Suppressor macrophage (primary cell): ENCODE measurements at regions not wholly inside any gene's neighbourhood (a gene's known extent, or its start where the extent isn't known, plus 50 kb on each side); places are given as distances from the start of the nearest gene placed in this dataset.
A peak's percentile ranks its signal among the peaks of the same experiment; 100 is the strongest.
"Not testable (repeated sequence)": the region's sequence is repeated elsewhere in the genome, so short reads cannot be mapped to it uniquely, and the experiment has no call there.

Experiments used
- DNase-seq, 4 experiments: peaks; one replicate each; pipeline ENCODE4 v3.0.0-alpha.2; 2020 to 2022

DNA sequence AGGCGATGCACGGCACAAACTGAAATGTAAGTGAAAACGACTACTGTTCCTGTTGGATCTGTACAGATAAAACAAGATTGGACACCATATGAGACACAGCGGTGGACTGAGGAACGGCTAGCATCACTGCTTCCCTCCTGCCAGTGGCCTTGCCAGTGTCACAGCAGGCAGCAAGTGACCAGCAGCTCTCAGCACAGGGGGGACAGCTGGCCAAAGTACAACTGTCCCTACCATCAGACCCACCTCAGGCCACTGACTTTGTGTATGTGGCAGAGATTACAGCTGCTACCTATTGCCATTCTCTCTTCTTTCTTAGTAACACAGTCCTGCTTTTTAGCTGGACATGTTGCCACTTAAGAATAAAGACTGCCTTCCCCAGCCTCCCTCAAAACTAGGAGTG lies 80.0 kb upstream of the SLC66A3 start:
- no peak for DNase-seq

DNA sequence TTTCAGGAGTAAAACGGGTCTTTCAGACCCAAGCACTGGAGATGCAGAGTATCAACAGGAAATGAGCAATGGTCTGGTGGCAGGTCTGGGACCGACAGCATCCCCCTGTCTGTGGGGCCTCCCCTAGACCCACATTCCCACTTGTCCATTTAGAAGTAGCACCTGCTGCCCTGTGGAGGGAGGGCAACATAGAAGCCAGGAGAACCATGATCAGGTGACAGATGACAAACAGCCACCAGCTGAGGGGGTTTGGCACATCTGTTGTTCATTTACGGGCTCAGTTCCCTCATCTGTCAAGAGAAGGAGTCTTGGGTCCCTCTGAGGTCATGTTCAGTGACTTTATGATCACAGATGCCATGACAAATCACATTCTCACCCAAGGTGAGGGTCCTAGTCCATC lies 77.9 kb upstream of the SLC66A3 start:
- no peak for DNase-seq

DNA sequence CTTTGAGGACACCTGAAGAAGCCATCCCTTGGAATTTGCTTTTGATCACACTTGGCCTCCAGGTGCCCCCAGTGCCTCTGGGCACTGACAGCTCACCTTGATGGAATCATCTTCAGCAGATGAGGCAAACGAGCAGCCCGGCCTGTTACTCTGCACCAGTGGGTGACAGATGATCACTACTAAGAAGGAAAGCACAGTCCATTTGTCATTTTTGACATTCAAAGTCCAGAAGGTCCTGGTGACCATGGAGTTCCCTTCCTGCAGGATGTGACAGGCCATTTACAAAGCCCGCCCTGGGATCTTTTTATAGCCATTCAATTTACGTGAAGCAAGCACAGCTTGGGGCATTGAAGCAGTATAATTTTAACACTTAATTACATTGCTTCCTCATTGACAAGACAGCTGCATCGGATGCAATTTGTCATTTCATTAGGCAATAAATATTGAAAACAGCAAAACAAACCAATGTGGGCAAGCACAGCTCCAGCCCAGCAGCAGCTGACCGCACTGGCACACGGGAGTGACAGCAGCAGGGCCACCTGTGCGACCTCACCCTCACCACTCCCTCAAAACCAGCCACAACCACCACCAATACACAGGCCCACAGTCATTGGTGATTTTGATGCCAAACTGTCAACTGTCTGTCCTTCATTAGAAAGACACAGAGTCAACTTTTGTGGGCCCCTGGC lies 76.0 kb upstream of the SLC66A3 start:
- DNase-seq, result no peak

DNA sequence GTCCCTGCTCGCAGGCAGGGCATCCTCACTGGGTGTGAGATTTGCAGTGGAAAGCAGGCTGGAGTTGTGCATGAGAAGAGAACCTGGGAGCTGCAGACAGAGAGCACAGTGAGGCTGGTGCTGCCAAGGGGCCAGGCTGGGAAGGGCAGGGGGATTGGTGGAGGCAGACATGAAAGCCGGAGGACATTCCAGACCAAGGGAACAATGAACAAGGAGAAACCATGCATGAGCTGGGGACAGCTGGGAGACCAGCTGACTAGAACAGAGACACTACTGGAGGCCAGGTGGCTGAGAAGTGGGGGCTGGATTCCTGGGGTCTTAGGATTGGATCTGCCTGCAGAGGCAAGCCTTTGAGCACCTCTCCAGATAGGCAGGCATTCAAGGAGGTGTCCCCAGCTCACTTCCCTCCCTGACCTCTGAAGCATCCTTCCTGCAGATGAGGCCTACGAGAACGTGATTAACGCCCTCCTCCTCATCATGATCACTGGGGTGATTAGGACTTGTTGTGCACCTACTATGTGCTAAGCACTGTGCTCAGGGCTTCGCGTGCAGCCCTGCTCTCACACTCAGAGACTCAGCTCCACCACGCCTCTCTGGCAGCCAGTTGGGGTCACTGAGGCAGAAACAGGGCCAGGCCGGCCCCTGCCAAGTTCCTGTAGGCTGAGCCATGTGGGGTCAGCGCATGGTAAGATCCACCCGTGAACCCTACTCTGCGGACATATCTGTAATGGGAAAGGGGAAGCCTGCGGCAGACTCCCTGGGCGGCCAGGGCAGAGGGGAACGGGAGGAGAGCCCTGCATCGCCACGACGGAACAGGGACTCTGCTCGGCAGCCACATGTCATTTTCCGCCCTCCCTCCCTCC lies 74.8 kb upstream of the SLC66A3 start:
- no peak for DNase-seq

DNA sequence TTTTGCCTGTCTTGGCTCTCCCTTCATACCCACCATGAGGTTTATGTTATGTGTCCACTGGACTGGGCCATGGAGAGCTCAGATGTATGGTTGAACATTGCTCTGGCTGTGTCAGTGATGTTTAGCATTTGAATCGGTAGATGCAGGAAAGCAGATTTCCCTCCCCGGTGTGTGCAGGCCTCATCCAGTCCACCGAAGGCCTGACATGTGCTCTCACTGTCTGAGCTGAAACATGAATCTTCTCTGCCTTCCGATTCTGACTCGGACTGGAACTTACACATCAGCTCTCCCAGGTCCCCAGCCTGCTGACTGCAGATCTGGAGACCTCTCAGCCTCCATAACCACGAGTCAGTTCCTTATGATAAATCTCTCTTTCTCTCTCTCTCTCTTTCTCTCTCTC lies 72.4 kb upstream of the SLC66A3 start:
- DNase-seq, result no peak

DNA sequence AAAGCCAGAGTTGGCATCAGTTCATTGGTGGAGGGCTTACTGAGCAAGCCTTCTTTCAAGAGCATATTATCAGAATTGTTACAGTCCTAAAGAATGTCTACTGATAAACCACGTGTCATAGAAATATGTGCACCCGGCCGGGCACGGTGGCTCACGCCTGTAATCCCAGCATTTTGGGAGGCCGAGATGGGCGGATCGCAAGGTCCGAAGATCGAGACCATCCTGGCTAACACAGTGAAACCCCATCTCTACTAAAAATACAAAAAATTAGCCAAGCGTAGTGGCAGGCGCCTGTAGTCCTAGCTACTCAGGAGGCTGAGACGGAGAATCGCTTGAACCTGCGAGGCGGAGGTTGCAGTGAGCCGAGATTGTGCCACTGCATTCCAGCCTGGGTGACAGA lies 66.4 kb upstream of the SLC66A3 start:
- DNase-seq, result not testable (repeated sequence)

DNA sequence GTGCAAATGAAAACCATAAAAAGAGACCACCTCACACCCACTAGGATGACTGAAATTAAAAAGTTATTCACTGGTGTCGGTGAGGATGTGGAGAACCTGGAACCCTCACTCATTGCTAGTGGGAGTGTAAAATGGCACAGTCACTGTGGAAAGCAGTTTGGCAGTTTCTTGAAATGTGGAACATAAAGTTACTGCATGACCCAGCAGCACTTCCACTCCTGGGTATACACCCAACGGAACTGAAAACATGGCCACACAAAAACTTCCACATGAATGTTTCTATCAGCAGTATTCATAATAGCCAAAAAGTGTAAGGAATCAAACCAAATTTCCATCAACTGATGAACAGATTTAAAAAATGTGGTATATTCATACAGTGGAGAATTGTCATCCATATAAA lies 65.1 kb upstream of the SLC66A3 start:
- peak in 2 of 4 experiments; percentile 6 to 8 for DNase-seq

DNA sequence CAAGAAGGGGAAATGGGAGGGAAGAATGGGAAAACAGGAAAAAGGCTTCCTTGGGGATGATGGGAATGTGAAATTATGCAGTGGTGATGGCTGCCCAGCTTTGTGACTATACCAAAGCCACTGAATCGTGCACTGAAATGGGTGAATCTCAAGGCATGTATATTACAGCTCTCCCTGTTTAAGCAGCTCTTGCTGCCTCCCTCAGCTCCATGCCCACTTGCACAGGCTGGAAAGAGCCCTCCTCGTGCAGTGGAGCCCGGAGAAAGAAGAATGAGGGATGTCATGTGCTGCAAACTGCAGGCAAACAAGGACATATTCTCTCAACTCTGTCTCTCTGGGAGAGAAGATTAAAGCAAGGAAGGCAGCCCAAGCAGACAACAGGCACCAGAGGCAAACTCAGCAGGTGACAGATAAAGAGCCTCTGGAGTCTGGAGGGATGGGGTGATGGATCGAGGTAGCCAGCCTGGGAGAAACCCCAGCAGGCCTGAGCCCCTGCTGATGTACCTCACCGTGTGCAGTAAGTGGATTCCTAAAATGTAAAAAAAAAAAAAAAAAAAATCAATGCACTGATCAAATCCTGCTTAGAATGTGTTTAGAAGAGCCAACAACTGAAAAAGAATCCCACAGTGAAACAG lies 62.4 kb upstream of the SLC66A3 start:
- no peak for DNase-seq

DNA sequence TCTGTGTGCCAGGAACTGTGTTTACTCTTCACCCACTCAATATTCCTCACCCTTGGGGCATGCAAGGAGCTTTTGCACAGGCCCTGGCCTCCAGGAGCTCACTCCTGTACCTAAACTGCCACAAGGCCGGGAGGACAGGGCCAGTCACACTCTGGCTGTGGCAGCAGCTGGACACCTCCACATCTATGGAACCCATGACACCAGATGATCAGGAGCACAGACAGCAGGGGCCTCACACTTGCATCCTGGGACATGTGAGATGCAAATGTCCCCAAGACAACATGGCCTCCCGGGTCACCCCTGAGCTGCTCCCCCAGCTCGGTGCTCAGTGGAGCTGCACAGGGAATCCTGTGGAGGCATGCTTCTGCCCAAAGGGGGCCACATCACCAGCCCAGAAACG lies 61.8 kb upstream of the SLC66A3 start:
- DNase-seq, result no peak

DNA sequence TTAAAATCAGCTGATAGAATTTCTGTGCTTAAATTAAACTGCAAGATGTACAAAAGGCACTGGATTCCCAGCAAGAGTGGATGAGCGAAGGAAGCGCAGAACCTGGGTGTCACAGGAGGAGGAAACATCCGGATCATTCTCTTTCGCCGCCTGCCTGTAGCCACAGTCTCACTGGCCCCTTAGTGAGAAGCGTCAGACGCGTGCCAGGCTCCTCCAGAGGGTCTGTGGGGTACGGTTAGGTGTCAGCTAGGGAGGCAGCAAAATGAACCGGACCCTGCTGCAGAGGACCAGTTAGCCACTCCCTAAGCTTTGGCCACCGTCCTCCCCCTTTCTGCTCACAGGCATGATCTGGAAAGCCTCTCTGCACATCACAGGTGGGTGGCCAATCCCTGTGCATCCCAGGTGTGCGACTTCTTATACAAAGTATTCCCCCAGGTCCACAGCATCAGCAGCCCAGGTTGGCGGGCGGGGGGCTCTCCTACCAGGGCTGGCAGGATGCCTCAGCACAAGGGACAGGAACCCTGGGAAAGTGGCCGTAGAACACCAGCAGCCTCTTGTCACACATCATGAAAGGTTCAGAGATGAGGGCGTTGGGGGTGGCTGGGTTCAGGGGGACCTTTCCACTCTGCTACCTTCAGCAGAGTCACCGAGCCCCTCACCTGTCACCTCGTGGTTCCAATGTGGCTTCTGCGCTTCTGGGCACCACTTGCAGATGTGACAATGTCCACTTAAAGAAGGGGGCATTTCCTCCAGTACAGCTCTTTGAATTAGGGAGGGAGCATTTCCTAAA lies 61.1 kb upstream of the SLC66A3 start:
- DNase-seq, result no peak

DNA sequence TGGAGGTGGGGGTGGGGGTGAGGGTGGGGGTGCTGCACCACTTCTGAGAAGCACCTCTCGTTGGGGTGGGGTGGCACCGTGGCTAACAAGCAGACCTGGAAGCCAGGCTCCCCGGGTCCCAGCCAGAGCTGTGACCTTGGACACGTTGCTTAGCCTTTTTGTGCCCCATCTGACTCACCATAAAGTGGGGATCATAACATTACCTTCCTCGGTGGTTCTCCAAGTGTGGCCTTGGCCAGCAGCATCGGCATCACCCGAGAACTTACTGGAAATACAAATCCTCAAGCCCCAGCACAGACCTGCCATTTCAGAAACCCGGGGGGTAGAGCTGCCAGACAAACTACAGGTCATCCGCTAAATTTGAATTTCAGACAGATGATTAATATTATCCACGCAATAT lies 58.7 kb upstream of the SLC66A3 start:
- DNase-seq, result no peak

DNA sequence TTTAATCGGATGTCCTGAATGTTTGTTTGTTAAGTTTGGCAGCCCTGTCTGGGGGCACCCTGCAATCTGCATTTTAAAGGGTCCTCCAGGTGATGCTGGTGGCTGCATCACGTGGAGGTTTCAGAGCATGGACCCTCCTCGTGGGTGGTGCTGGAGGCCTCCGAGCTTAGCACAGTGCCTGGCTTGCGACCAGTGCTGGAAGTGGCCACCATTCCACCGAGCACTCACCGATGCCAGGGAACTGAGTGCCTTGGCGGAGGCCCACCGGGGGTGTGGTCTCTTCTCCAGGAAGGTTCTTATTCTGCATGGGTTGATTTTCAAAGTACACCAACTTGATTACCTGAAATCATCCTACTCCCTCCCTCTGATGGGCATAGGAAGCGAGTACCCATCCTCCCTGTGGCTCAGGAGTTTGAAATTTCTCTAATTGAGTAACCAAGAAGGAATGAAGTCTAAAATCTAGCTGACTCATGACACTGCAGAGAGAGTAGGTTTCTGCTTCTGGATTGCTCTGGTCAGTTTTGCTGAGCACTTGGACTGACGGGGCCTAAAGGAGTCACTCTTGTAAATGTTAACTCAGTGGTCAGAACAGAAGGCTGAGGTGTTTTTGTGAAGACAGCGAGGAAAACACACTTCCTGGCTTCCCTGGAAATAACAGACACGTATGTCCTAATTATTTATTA lies 58.1 kb upstream of the SLC66A3 start:
- no peak for DNase-seq

DNA sequence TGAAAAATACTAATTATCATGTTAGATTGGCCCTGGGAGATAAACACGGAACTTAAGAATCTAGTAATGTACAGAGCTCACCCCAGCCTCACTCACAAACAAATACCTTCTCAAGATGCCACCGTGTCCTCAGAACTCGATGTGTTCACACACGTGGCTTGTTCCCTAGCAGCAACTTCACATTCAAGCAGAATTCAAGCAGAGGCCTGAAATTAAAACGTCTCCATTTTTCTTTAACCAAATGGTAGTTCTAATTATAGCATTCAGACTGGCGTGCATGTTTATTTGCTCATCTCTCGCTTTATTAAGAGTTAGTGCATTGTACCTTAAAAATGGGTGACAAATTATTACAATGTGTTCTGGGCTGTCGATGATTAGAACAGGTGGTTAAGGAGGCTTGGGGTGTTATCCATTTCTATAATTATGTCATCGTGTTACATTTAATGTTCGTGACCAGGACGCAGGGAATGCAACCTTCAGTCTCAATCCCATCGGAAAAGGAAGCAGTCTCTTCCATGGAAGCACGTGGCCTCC lies 57.3 kb upstream of the SLC66A3 start:
- no peak for DNase-seq

DNA sequence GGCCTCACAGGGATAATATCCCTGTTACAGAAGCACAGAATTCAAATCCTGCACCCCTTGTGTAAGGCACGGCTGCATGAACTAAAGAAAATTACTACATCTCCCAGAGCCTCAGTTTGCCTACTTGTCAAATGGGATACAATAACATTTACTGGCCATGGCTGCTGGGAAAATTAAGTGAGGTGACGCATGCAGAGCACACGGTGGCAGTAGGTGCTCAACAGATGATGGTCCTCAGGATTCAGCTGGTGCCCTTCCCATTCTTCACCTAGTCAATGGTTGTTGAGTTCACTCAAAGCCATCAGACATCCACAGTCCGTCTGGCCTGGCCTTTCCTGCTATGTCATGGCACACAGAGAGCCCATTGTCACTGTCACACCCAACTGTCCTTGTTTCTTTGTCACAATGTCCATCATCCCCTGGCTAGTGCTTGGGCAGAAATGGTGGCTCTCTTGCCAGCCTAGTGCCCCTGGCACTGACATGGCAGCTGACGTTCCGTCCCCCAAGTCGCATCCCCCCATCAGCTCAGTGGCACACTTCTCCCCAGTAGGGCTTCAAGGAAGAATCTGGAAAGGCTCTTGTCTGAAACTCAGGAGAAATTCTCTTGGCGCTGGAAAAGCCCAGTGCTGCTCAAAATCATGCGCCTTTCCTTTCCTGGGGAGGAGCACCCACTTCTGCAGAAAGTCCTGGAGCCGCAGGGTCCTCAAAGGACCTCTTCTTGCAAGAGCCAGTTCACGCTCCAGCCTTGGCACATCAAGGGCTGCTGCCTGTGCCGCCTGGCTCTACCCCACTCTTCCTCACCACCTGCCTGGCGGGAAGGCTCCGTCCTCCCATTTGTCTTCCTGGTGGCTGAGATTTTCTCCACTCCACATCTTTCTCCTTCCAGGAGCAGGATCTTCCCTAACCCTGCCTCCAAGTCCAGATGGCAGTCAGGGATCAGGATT lies 55.9 kb upstream of the SLC66A3 start:
- DNase-seq, result no peak

DNA sequence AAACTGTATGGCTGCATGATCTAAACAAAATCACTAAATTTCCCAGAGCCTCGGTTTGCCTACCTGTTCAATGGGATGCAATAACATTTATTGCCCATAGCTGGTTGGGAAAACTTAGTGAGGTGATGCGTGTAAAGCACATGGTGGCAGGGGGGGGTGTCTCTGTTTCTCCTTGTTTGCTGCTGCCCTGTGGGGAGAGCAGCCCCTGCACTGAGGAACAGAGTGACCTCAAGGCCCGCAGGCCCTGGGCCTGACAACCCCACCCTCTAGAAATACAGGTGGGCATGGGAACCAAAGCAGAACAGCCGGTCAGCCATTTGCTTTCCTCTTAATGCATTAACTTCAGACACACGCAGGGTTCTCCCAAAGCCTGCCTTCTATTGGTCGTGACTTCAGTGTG lies 55.1 kb upstream of the SLC66A3 start:
- no peak for DNase-seq

DNA sequence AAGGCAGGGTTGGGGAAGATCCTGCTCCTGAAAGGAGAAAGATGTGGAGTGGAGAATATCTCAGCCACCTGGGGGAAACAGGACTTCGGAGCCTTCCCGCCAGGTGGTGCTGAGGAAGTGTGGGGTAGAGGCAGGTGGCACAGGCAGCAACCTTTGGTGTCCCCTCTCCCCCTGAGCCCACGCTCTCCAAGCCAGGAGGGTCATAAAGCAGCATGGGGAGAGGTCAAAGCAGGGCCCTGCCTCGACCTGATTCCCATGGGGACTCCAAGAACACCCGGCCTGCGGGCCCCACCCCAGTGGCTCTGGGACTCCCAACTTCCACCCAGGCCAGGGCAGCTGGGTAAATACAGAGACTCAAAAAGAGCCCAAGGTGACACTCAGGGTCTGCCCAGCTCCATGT lies 54.3 kb upstream of the SLC66A3 start:
- DNase-seq, result no peak

DNA sequence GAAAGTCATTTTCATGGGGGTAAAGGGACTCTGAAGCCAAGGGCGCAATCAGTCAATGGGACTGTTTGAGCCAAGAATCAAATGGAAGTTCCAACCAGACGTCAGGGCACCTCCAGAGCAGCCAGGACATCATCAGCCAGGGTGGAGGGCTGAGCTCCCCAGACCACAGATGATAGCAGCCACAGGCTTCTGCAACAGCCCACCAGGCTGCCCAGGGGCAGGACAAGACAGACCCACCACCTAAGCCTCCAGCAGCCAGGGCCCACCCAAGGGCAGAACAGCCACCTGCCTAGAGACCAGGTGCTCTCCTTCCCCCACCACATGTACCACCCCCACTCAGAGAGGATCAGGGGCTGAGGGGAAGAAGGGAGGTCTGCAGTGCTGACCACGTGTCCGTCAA lies 53.8 kb upstream of the SLC66A3 start:
- no peak for DNase-seq

DNA sequence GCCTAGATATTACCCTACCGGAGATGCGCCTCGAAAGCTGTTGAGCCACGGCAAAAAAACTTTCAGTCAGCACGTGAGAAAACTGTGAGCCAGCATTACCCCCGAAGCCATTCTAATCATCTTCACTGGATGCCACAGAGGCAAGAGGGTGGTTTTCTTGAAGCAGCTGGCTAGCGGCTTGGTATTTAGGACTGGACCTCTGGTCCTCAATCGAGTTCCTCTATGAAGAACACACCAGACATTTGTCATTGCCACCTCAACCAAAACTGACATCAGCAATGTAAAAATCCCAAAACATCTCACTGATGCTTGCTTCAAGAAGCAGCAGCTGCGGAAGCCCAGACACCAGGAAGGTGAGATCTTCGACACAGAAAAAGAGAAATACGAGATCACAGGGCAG lies 52.8 kb upstream of the SLC66A3 start:
- DNase-seq, result no peak

DNA sequence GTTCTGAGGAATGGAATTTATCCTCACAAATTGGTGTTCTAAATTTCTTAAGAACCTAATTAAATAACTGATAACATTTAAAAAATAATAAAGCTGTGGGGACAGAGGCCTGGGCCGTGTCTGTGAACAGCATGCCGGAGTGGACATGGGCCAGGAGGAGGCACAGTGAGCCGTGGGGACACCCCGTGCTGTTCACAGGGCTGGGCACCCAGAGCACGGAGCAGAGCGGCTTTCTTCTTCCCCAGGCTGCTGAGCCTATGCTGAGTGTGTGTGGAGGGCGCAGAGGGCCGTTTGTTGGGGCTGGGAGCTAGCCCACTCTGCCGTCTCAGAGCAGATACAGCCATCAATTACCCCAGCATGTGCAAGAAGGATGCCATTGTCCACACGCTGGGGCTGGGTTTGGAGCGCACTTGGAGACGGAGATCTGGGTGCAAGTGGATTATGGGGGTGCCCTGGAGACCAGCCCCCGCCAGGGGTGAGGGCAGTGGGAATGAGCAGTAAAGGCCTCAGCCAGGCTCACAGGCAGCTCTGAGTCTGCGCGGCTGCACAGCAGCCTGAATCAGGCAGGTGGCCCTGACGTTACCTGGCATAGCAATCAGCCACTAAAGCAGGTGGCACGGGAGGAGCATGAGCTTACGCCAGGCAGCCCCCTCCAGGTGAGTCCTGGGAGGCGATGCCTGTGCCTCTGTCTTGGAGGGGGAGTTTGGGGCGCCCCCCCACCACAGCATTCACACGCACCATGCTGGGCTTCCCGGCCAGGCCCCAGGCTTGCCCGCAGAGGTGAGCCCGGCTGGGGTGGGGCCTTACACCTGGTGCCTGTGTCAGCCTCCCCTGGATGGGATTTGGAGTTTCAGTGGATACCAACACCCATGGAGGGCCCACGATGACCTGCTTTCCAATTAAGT lies 52.1 kb upstream of the SLC66A3 start:
- no peak for DNase-seq
